Kidney glomerular epithelial cell (primary cell): ENCODE measurements at regions not wholly inside any gene's neighbourhood (a gene's known extent, or its start where the extent isn't known, plus 50 kb on each side); places are given as distances from the start of the nearest gene placed in this dataset.
"Not testable (repeated sequence)": the region's sequence is repeated elsewhere in the genome, so short reads cannot be mapped to it uniquely, and the experiment has no call there.

Experiments
- DNase-seq: peaks from one replicate; lab custom pipeline; 2025; lab: John Stamatoyannopoulos, UW

DNA sequence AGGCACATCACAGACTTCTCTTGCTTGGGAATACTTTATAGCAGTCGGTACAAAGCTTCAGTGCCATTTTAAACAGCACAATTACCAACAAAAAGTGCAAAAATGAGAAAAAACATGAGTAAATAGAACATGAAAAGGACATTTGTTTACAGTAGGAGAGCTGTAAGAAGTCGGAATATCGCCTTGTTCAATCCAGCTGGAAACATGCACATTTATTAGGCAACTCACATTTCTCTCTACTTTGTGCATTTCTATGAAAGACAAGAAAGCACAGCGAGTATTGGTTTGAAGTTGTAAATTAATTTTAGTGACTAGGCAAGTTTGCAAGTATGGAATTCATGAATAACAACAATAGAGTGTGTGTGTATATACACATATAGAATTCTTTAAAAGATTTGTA lies 484.7 kb downstream of the DACH1 start:
- no peak for DNase-seq

DNA sequence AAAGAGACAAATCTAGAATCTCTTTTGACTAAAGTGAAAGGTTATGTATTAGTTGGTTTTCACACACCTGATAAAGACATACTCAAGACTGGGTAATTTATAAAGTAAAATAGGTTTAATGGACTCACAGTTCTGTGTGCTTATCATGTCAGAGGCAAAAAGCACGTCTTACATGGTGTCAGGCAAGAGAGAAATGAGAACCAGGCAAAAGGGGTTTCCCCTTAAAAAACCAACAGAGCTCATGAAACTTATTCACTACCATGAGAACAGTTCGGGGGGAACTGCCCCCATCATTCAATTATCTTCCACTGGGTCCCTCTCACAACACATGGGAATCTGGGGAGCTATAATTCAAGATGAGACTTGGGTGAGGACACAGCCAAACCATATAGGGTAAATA lies 486.8 kb downstream of the DACH1 start:
- no peak for DNase-seq

DNA sequence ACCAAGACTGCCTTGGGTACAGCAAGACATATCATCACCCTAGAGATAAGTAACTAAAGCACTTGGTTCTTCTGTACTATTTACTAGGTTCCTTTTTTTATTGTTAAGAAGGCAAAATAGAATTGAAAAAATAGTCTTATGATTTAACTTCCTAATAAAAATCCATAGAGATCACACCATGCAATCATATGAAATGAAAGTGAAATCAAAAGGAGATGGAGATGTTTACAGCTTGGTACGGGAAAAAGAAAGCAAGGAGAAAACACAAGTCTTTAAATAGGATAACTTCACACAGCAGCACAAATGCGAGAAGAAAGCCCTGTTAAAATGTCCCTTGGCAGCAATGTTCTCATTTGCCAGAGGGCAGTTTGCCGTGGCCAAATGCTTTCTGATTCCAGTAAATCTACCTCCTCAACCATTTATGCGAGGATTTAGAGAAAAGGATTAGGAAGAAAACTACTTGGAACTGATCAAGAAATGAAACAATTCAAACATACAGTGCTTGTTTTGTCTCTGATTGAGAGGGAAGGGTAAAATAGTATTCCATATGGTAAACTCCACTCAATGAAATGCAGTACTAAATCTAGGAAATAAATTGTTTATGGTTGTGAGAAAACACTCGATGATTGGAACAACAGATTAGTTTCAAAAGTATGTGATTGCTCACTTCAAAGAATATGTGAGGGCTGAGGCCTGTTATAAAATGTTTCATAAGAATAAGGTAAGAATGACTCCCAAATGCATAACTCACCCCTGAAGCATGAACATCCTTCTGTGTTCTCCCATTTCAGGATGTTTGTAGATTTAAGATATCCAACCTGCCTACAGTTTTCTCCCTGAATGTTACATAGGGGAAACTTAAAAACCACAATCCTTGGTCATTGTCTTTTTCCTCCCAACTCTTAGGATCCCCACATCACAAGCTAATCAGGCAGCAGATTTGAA lies 487.8 kb downstream of the DACH1 start:
- DNase-seq, result no peak

DNA sequence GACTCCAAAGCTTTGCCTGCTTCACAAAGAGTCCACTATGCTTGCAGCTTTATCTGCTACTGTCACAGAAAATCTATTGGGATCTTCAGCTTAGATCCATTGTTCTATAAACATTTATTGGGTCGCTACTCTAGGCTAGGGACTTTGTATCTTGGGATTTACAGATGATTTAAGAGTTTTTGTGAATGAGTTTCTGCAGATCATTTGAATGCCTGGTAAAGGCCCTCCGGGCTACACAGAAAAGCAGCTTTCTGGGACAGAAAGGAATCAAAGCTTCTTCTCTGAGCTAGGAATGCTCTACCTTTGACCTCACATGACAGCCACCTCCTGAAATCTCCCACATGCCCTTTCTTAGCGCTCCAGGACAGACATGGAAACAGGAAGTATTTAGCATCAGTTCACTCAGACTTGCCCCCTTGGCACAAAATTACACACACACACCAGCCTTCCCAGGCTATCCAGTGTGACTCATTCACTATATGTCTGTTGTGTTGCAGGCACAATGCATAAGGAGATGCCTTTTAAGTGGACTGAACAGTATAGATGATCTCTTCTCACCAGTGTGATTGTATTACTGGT lies 492.4 kb downstream of the DACH1 start:
- DNase-seq, result no peak

DNA sequence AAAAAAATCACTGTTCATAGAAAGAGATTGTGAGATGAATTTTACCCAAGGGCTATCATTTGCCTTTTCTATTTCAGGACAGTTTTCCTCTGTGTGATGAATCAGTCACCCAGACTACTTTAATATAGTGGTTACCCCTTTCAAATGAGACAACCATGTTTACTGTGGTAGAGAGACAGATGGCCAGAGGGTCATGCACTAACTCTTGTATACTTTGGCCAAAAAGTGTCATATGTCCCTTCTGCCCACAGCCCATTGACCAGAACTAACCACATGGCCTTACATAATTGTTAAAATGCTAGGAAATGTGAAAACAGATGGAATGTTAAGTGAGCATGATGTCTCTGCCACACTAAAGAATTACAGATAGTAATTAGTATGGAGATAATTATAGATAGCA lies 498.7 kb downstream of the DACH1 start:
- no peak for DNase-seq

DNA sequence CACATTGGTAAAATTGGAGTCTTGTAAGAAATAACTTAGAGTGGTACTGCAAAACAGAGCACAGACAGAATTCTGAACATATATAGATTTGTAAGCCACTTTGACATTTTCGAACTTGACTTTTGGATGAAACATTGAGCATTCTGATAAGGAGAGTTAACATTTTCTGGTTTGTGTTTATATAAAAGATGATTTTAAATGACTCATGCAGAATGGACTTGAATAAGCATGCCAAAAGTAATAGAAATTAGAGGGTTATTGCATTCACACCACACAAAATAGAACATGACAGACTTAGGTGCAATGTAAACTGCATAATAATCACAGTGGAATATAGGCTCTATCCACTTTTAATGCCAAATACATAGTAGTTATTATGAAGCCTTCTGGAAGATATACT lies 507.0 kb downstream of the DACH1 start:
- no peak for DNase-seq

DNA sequence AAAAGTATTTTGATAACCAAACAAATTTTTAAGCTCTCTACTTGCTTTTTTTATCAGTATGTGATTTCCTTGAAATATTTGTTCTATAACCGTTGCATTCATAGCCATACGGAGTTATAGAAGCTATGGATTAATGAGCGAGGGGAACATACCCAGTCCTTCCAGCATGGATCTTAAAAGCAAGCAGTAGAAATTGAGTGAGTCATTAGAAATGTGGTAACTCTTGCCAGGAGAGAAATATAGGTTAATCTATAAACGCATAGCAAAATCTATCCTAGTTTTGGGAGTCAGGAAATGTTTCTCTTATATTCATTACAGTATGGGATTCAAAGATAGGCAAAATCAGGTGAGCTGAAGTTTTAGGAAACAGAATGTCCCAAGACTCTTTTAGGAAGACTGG lies 507.4 kb downstream of the DACH1 start:
- no peak for DNase-seq

DNA sequence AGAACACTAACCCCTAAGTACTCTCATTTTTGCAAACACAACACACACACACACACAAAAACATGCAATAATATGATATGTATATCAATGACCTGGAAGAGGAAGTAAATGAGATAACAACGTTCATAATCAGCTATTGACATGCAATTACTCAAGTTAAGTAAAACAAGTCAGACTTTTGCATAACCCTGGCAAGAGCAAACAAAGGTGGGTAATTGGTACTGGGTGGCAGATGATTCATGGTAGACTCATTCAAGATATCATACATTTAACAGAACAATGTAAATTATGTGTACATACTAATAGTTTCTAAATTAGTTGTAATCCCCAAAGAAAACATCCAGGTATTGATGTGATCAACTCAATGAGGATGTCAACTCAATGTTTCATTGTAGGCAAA lies 508.8 kb downstream of the DACH1 start:
- no peak for DNase-seq

DNA sequence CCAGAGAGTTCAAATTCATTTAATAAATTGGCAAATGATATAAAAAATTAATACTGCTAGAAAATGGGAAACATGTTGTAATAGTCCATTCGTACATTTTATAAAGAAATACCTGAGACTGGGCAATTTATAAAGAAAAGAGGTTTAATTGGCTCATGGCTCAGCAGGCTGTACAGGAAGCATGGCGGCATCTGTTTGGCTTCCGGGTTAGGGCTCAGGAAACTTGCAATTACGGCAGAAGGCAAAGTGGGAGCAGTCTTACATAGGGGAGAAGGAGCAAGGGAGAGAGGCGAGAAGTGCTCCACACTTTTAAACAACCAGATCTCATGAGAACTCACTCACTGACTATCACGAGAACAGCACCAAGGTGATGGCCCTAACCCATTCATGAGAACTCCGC lies 512.0 kb downstream of the DACH1 start:
- DNase-seq, result no peak

DNA sequence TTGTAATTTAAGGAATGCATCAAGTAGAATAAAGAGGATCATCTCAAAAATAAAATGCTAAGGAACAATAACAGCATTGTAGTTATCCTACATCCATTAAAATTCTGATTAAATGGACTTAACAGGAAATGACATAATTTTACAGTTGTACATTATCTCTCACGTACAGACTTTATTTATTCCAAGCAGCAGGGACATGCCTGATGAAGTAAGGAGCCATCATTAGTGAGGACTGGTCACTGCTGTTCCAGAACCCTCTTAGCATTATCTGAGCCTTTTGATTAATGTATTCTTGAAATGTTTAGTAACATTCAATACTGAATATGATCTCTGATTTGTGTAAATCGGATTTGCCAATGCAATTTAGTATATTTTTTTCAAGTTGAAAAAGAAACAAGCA lies 516.1 kb downstream of the DACH1 start:
- no peak for DNase-seq

DNA sequence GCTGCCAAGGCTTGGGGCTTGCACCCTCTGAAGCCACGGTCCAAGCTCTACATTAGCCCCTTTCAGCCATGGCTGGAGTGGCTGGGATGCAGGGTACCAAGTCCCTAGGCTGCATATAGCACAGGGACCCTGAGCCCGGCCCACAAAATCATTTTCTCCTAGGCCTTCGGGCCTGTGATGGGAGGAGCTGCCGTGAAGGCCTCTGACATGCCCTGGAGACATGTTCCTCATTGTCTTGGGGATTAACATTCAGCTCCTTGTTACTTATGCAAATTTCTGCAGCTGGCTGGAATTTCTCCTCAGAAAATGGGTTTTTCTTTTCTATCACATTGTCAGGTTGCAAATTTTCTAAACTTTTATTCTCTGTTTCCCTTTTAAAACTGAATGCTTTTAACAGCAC lies 521.1 kb downstream of the DACH1 start:
- not testable (repeated sequence) for DNase-seq

DNA sequence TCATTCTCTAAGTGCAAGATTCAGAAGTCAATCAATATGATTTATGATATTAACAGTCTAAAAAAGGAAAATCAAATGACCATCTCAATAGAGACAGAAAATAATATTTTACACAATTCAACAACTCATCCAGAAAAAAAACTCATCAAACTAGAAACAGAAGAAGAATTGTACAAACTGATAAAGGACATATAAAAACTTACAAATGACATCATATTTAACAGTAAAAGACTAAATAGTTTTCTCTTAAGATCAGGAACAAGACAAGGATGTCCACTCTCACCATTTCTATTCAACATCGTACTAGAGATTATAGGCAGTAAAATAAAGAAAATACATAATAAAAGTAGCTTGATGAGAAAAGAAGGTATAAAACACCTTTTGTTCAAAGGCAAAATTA lies 527.3 kb downstream of the DACH1 start:
- no peak for DNase-seq

DNA sequence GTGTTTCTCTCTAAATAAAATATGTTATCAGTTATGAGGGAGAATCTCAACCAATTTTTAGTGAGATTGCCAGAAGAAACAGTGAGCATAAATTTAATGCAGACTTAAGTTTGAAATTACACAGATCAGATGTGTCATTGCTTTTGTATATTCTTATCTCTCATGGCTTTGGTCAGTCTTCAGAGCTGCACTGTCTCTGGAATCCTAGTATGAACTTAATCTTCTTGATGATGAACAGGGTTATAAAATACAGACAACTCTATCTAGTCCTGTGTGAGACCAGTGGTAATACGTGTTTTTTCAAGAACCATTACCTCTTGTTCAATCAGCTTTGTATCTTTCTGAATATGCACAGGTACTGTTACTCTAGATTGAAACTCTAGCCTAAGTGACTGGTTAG lies 528.0 kb downstream of the DACH1 start:
- no peak for DNase-seq

DNA sequence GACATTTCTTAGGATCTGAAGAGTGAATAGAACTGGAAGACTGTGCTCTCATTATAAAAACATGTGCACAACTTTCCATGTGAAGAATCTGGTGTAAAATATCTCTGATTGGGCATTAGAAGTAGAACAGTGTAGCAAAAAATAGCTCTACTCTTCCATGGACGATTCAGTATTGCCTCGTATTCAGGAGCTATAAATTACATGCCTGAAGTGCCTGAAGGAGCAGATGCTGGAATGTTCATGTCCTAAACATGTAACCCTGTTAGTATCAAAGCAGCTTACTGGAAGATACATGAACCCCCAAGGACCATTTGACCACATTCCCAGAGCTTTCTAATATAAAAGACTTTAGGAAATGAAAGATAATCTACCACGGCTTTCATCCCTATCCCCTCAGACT lies 528.9 kb downstream of the DACH1 start:
- no peak for DNase-seq

DNA sequence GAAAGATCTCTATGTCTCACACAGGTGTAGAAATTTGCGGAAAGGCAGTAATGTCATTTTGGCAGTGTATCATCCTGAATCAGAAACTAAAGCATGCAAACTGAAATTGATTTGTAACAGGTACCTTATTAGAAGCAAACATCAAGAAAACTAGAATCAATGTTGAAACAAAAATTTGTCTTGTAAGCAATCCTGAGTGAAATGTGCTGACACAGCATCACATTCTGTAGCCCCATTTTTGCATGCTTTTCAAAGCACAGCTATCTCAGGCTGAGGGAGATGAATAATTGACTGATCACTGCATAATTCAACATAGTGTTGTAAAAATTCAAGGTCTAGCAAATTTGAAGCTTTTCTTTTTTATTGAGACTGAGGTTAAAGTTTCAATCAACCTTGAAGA lies 539.7 kb downstream of the DACH1 start:
- no peak for DNase-seq

DNA sequence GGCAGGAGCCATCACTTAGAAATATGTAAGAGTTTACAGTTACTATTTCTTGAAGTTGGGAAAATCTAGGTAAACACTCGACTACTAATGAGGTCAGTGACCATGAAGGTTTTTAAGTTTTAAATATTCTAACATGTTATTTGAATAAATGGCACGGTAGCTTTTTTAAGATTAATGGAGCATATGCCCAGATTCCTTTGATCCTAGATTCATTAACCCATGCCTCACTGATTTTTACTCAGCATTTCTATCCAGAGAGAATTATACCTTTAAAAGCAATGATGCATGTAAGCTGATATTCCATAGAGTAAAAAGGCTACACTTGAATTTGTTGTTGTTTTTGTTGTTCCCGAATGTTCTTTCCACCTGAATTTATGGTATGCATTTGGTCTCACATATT lies 541.4 kb downstream of the DACH1 start:
- DNase-seq, result no peak

DNA sequence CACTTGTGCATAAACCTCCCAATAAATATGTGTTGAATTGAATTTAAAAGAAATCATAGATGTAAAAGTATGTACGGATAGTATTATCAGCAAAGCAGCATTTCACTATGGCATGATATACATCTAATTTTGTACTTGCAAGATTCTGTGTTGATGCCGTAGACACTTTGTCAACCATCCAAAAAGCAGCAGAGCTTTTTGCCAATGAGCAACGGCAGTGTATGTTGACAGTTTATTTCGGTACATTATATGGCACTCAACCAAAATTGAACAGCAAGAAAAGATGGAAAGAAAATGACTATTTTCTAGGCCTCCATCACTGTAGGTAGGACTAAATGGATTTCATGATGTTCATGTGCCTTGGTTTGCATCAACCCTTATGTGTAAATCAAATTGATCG lies 543.7 kb downstream of the DACH1 start:
- no peak for DNase-seq

DNA sequence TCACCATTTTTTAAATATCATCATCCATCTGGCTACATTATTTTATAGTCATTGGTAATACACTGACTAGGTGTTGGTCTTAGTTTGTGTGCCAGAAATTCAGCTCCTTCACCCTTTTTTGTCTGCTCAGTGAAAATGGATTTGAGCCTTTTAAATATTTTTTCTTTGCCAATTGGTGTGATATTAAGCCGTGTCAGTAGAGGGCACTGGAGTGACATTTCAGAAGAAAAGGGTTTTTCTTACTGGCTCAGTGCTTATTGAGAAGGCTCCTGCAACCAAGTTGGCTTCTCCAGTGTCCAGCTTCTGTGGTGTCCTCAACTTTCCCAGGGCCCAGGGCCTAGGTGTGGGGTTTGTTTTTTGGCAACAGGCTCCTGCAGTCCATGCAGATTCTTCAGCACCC lies 546.6 kb downstream of the DACH1 start:
- no peak for DNase-seq

DNA sequence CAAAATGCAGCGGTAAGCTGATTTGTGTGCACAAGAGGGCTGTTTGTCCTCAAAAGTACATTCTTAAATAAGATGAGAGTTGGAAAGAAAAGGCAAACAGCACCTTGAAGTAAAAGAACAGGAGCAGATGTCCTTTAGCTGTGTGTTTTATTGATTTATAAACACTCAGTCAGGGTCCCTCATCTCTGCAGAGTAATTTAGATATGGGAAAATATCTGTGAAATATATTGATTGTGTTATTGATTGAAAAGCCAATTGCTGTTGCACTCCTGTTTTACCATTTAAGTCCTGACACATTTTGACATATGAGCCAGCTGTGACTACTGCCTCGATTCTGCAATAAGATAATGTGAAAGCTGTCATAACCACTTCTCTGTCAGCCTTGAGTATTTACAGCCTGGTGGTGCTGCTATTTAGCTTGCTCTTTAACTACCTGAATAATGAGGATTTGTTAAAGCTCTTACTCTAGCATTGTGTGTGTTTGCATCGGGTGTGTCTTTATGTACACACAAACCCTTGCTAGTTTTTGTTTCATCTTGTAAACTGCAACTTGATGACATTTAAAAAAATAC lies 550.1 kb downstream of the DACH1 start:
- DNase-seq, result no peak

DNA sequence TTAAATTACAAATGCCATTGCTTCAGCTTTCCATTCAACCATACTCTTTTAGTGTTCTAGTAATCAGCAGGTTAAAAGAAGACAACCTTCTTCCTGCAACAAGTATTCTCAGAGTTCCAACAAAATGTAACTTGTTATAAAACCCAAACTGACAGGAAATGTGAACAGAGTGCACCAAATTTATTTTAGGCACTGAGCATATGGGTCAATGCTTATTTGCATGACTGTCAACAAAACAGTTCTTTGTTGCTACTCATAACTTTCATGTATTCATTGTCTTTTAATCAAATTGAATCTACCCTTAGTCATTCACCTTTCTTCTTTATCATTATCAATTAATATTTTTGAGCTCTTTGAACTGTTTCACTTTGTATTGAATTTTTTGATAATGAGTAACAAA lies 554.1 kb downstream of the DACH1 start:
- DNase-seq, result no peak

DNA sequence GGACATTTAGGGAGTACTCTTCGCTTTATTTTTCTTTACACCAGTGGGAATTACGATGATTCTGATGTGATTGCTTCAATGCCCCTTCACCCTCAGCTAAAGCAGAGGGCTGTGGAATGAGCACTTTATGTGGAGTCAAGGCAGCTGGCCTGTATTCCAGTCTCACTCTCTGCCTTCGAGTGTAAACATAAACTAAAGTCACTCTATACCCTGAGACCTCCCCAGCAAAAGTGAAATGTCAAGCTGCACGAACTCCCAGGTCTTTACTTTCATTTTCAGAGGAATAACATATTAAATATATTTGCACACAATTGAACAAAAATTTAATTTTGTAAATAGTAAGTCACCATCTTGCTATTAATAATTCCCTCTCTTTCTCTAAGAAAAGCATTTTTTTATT lies 557.1 kb downstream of the DACH1 start:
- no peak for DNase-seq

DNA sequence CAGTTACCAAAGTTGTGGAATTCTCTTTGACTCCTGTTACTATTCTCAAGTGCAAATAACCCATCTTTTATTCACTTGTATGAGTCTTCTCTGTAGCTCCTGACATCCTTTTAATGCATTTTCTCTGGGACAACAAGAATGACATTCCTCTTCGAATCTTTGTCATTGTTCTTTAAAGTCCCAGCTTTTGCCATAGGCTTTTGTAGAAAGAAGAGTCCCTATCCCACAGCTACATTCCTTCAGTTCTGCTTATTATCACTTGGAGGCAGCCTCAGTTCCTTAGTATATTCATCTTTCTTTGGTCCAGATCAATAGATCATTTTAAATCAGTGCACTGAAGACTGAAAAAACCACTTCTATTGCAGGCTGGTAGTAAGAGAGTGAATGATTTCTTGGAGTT lies 560.2 kb downstream of the DACH1 start:
- no peak for DNase-seq

DNA sequence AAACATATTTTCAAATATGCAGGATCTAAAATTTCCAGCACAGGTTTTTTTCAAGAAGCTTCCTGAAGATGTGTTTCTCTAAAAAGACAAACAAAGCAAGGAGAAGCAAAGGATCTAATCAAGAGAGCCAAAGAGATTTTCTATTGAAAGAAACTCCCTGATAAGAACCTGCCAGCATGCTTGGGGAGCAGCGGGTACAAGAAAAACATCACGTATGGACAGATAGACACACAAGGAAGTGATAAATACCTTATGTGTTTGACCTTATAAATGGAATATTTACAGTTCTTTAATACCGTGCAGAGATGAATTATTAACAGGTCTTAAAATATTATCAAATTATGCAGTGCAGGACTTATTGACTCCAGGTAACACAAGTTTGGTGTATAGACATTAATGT lies 562.1 kb downstream of the DACH1 start:
- no peak for DNase-seq

DNA sequence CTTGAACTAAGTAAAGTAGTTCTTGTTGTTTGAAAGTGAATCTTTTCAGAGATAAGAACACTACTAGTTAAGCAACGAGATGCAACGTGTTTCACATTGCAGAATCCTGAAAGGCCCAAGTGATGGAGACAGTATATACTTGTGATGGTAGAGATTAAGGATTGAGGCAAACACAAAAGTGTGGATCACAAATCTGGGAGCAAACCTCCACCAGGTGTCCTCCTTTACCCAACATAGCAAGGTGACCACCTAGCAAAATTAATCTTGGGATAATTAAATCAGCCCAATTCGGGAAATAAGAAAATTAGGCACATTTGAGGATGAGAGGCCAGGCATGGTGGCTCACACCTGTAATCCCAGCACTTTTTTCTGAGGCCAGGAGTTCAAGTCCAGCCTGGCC lies 563.9 kb downstream of the DACH1 start:
- no peak for DNase-seq
